Renal cortex interstitium (tissue), 11 donors: ENCODE measurements at regions not wholly inside any gene's neighbourhood (a gene's known extent, or its start where the extent isn't known, plus 50 kb on each side); places are given as distances from the start of the nearest gene placed in this dataset.
"Not testable (repeated sequence)": the region's sequence is repeated elsewhere in the genome, so short reads cannot be mapped to it uniquely, and the experiment has no call there.

ENCODE experiments used
- DNase-seq, 11 donors: peaks; one replicate each; pipeline ENCODE4 v3.0.0-alpha.2; 2013; ENCODE audit warnings: low read depth in 9 of 11, low spot score in 4 of 11; ENCODE audit errors: extremely low read depth in 1 of 11

DNA sequence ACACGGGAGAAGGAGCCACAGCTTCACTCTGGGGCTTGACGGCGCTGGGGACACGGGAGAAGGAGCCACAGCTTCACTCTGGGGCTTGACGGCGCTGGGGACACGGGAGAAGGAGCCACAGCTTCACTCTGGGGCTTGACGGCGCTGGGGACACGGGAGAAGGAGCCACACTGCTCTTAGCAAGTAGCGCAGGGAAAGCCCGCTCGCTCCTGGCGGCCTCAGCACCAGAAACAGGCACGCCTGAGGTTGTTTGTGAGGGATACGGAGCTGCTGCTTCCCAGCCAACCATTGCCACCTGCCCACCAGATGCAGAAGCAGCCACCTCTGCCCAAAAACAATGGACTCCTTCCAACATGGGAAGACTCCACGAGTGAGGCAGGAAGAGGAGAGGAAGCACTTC is 244.0 kb upstream of the MGAT5 start:
- DNase-seq: not testable (repeated sequence)

GRCh38 chr2:134011936-134012586 is 241.8 kb upstream of the MGAT5 start:
- DNase-seq: no peak

DNA sequence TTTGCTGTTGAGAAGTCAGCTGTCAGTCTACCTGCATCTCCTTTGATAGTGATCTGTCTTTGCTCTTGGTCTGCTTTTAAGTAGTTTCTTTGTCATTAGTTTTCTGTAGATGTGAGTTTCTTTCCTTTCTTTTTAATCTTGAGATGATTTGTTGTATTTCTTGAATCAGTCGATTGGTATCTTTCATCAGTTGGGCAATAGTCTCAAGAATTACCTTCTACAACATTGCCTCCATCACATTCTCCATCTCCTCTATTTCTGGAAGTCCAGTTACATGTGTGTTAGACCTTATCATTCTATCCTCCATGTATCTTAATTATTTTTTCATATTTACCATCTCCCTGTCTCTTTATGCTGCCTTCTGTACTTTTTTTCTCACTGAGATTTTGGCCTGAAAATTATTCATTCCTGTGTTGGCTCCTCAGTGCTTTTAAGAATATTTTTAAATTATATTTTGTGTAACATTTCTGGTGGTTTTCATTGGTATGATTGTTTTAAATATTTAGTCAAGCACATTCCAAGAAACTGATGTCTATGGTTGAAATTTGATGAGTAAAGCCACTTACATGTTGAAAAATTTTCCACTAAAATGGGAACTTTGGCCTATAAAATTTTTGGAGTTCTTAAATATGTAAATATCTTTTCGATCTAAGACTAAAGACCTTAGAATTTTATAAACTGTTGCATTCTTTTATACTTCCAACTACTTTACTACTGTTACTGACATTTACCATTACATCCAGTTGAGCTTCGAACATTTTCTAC is 239.5 kb upstream of the MGAT5 start:
- DNase-seq: no peak

- no peak for DNase-seq
These were observed 234.0 kb upstream of the MGAT5 start for GRCh38 chr2:134019871-134020270.

GRCh38 chr2:134020608-134021007 is 233.3 kb upstream of the MGAT5 start:
- DNase-seq: no peak

DNA sequence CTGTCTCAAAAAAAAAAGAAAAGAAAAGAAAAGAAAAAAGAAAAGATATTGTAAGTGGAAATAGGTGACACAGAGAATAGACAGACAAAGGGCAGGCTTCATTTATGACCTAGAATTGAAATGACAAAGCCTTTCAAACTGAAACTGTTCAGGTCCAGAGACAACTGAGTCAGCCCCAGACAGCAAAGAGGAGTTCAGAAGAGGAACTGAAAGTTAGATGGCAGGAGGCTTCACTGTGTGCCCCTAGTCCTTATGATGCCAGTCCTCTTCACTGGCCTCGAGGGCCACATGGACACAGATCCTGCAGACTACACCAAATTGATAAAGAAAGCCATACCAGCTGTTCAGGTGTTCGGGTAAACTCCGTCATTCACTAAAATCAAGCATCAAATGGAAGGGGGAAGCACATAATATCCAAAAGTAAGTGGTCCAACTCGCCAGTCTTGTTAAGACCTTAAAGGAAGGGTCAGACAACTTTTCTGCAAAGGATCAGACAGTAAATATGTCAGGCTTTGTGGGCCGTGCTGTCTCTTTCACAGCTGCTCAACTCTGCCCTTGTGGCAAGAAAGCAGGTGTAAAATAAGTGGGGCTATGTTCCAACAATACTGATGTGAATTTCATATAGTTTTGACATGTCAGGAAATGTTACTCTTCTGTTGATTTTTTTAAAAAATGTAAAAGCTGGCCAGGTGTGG is 231.9 kb upstream of the MGAT5 start:
- no peak for DNase-seq

DNA sequence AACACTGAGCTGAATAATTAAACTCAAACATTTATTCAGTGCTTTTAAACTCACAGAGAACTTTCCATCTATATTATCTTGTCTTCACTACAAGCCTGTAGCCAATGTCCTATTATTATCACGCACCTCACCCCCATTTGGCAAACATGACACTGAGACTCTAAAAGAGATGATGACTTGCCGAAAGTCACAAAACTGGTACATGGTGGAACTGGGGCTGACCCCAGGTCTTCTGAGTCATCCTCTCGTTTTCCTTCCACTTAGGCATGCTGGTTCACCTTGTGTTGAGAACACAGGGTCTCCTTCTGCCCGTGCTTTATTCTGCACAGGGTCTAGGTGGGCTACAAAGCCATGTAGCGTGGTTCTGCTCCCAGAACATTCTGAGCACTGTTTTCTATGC is 230.0 kb upstream of the MGAT5 start:
- DNase-seq: no peak

- DNase-seq: peak in 2 of 11 donors; percentile 1
These were observed 225.9 kb upstream of the MGAT5 start for GRCh38 chr2:134027980-134028379.

- no peak for DNase-seq
These were observed 224.5 kb upstream of the MGAT5 start for GRCh38 chr2:134029418-134029817.

DNA sequence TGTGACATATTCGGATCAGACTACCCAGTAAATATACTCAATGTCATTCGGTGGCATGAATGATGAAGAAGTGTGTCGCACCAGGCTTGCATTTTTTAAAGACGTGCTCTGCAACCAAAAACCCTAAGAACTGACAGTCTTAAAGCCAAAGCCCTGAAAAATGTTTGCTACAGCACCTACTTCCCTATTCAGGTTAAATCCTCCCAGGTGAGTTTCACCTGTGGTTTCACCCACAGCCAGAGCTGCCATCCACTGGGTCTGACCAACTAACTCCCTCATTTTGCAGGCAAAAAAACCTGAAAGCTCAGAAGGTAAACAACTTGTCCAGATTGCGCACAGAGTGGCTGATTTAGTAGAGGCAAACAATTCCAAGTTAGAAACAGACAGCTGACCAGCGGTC is 222.3 kb upstream of the MGAT5 start:
- no peak for DNase-seq

- no peak for DNase-seq
These were observed 218.1 kb upstream of the MGAT5 start for GRCh38 chr2:134035605-134036370.

DNA sequence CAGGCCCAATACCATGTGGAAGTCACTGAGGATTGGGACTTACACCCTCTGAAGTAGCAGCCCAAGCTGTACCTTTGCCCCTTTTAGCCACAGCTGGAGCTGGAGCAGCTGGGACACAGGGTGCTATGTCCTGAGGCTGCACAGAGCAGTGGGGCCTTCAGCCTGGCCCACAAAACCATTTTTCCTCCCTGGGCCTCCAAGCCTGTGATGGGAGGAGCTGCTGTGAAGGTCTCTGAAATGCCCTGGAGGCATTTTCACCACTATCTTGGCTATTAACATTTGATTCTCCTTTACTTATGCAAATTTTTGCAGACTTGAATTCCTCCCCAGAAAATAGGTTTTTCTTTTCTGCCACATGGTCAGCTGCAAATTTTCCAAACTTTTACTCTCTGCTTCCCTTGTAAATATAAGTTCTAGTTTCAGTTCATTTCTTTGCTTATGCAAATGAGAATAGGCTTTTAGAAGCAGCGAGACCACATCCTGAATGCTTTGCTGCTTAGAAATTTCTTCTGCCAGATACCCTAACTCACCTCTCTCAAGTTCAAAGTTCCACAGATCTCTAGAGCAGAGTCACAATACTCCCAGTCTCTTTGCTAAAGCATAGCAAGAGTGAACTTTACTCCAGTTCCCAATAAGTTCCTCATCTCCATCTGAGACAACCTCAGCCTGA is 213.8 kb upstream of the MGAT5 start:
- DNase-seq: no peak

DNA sequence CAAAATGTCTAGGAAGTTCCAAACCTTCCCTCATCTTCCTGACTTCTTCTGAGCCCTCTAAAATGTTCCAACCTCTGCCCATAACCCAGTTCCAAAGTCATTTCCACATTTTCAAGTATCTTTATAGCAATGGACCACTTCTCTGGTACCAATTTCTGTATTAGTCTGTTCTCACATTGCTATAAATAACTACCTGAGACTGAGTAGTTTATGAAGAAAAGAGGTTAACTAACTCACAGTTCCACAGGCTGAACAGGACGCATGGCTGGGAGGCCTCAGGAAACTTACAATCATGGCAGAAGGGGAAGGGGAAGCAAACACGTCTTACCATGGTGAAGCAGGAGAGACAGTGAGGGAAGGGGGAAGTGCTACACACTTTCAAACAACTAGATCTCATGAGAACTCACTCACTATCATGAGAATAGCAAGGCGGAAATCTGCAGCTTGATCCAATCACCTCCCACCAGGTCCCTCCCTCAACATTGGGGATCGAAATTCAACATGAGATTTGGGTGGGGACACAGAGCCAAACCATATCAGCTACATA is 213.2 kb upstream of the MGAT5 start:
- DNase-seq: not testable (repeated sequence)

GRCh38 chr2:134041877-134042276 is 212.0 kb upstream of the MGAT5 start:
- DNase-seq: no peak

GRCh38 chr2:134043028-134043427 is 210.8 kb upstream of the MGAT5 start:
- DNase-seq: not testable (repeated sequence)

DNA sequence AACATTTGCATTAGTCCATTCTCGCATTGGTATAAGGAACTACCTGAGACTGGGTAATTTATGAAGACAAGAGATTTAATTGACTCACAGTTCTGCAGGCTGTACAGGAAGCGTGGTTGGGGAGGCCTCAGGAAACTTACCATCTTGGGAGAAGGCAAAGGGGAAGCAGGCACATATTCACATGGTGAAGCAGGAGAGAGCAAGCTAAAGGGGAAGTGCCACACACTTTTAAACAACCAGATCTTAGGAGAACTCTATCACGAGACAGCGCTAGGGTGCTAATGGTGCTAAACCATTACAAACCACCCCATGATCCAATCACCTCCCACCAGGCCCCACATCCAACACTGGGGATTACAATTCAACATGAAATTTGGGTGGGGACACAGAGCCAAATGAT is 201.7 kb upstream of the MGAT5 start:
- no peak for DNase-seq

- DNase-seq: no peak
These were observed 197.7 kb upstream of the MGAT5 start for GRCh38 chr2:134056173-134056572.

- not testable (repeated sequence) for DNase-seq
These were observed 192.8 kb upstream of the MGAT5 start for GRCh38 chr2:134061066-134061465.

GRCh38 chr2:134062235-134062634 is 191.6 kb upstream of the MGAT5 start:
- not testable (repeated sequence) for DNase-seq
